ENCODE measurements at regions not wholly inside any gene's neighbourhood (a gene's known extent, or its start where the extent isn't known, plus 50 kb on each side); places are given as distances from the start of the nearest gene placed in this dataset.

DNA sequence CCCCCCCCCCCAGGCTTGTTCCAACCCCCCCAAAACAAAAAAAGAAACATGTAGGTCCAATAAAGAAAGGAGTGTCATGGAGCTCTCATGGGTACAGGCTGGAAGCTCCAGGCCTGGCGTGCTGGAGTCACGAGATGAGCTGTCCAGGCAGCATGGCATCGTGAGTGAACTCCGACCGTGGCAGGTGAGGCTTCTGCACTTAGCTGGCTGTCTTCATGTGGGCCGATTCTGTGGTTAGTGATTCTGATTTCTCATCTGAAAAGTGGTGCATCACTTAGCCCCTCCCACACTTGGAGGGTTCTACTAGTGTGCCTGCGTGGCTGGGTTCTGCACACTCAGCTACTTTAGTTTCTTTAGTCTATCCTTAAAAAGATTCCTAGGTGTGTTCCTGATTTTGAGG lies 126.4 kb upstream of the MGAT5 start:
- TF ChIP-seq, protein P1, sequence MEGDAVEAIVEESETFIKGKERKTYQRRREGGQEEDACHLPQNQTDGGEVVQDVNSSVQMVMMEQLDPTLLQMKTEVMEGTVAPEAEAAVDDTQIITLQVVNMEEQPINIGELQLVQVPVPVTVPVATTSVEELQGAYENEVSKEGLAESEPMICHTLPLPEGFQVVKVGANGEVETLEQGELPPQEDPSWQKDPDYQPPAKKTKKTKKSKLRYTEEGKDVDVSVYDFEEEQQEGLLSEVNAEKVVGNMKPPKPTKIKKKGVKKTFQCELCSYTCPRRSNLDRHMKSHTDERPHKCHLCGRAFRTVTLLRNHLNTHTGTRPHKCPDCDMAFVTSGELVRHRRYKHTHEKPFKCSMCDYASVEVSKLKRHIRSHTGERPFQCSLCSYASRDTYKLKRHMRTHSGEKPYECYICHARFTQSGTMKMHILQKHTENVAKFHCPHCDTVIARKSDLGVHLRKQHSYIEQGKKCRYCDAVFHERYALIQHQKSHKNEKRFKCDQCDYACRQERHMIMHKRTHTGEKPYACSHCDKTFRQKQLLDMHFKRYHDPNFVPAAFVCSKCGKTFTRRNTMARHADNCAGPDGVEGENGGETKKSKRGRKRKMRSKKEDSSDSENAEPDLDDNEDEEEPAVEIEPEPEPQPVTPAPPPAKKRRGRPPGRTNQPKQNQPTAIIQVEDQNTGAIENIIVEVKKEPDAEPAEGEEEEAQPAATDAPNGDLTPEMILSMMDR (IDR thresholded peaks at IDR 0.05; ENCODE audit: insufficient read depth in 1 of 2, low read depth in 1 of 2, low read length in 1 of 2, severe bottlenecking in 1 of 2, unreplicated experiment in 1 of 2), result no peak
- ChIA-PET POLR2A (no interaction called here), CTCF (interaction anchor here (1.2 kb wide), 1 partner anchor 9 kb away, joined by 4 read pairs; no protein-coding TSS in a partner anchor)
- Histone ChIP-seq H3K4me1 (peaks cover 22% of the 10 kb centered on the region), H3K27me3 (replicated peaks; ENCODE audit: control insufficient read depth, insufficient read depth, low read length) (no peaks in the 10 kb centered on the region), H3K36me3 (ENCODE audit: control insufficient read depth, insufficient read depth, low read length) (no peaks in the 10 kb centered on the region; the same call in 1 of the 2 replicates), H3K4me3 (ENCODE audit: low read depth, low read length) (no peak overlapping the region), H3K9me3 (no peaks in the 10 kb centered on the region)
- no TSS peak for BruUV-seq (replicated peaks)
- intact Hi-C loops (cut with micrococcal nuclease; ENCODE audit: unreplicated experiment), result no loop called here
- Mint-ChIP-seq H3K27me3 (ENCODE audit: insufficient read depth, unreplicated experiment) (no peaks in the 10 kb centered on the region), H3K4me1 (ENCODE audit: low read depth, unreplicated experiment) (peaks cover 37% of the 10 kb centered on the region), H3K4me3 (ENCODE audit: unreplicated experiment) (no peak overlapping the region), H3K9me3 (ENCODE audit: unreplicated experiment) (no peaks in the 10 kb centered on the region), H3K27ac (ENCODE audit: unreplicated experiment) (no peak overlapping the region), H3K36me3 (ENCODE audit: insufficient read depth, unreplicated experiment) (peaks cover 4% of the 10 kb centered on the region)
- DNase-seq, result no peak

DNA sequence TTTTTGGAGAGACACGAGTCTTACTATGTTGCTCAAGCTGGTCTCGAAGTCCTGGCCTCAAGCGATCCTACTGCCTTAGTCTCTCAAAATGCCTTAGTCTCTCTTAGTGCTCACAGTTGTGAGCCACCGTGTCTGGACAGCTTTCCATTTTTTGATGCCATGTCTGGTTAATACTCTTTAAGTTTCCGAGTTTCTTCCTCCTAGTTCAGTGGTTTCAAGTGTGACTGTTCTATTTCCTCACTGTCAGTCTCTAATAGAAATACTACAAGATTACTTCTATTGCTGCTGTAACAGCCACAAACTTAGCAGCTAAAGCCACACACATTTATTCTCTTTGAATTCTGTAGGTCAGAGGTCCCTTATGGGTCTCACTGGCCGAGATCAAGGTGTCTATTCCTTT lies 125.1 kb upstream of the MGAT5 start:
- TF ChIP-seq, protein P1 (IDR thresholded peaks at IDR 0.05; ENCODE audit: insufficient read depth in 1 of 2, low read depth in 1 of 2, low read length in 1 of 2, severe bottlenecking in 1 of 2, unreplicated experiment in 1 of 2), result no peak
- intact Hi-C loops (cut with micrococcal nuclease; ENCODE audit: unreplicated experiment), result no loop called here
- no peaks in the 10 kb centered on the region for H3K9me3 Mint-ChIP-seq (ENCODE audit: unreplicated experiment)
- H3K4me3 Mint-ChIP-seq (ENCODE audit: unreplicated experiment), result no peak overlapping the region
- no peak overlapping the region for H3K27ac Mint-ChIP-seq (ENCODE audit: unreplicated experiment)
- no peaks in the 10 kb centered on the region; the same call in 1 of the 2 replicates for H3K36me3 ChIP-seq (ENCODE audit: control insufficient read depth, insufficient read depth, low read length)
- no peaks in the 10 kb centered on the region for H3K9me3 ChIP-seq
- peaks cover 36% of the 10 kb centered on the region for H3K4me1 Mint-ChIP-seq (ENCODE audit: low read depth, unreplicated experiment)
- no peak for DNase-seq
- no peak overlapping the region for H3K4me3 ChIP-seq (ENCODE audit: low read depth, low read length)
- no TSS peak for BruUV-seq (replicated peaks)
- no peaks in the 10 kb centered on the region for H3K27me3 ChIP-seq (replicated peaks; ENCODE audit: control insufficient read depth, insufficient read depth, low read length)
- POLR2A ChIA-PET, result no interaction called here
- H3K27me3 Mint-ChIP-seq (ENCODE audit: insufficient read depth, unreplicated experiment), result no peaks in the 10 kb centered on the region
- CTCF ChIA-PET, result no interaction called here
- peaks cover 24% of the 10 kb centered on the region for H3K4me1 ChIP-seq
- H3K36me3 Mint-ChIP-seq (ENCODE audit: insufficient read depth, unreplicated experiment), result peaks cover 4% of the 10 kb centered on the region

DNA sequence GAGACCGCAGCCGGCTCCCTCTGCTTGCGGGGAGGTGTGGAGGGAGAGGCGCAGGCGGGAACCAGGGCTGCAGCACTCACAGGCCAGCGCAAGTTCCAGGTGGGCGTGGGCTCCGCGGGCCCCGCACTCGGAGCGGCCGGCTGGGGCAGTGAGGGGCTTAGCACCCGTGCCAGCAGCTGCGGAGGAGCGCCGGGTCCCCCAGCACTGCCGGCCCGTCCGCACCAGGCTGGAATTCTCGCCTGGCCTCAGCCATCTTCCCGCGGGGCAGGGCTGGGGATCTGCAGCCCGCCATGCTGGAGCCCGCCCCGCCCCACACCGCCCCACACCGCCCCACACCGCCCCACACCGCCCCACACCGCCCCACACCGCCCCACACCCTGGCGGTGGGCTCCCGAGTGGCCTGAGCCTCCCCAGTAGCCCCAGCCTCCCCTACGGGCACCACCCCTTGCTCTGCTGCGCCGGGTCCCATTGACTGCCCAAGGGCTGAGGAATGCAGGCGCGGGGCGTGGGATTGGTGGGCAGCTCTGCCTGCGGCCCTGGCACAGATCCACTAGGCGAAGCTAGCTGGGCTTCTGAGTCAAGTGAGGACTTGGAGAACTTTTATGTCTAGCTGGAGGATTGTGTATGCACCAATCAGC lies 123.9 kb upstream of the MGAT5 start:
- peaks cover 4% of the 10 kb centered on the region for H3K36me3 Mint-ChIP-seq (ENCODE audit: insufficient read depth, unreplicated experiment)
- H3K9me3 ChIP-seq, result no peaks in the 10 kb centered on the region
- peaks cover 27% of the 10 kb centered on the region for H3K4me1 Mint-ChIP-seq (ENCODE audit: low read depth, unreplicated experiment)
- ChIA-PET POLR2A (no interaction called here), CTCF (no interaction called here)
- intact Hi-C loops (cut with micrococcal nuclease; ENCODE audit: unreplicated experiment), result no loop called here
- no TSS peak for BruUV-seq (replicated peaks)
- no peaks in the 10 kb centered on the region for H3K27me3 ChIP-seq (replicated peaks; ENCODE audit: control insufficient read depth, insufficient read depth, low read length)
- H3K36me3 ChIP-seq (ENCODE audit: control insufficient read depth, insufficient read depth, low read length), result no peaks in the 10 kb centered on the region; the same call in 1 of the 2 replicates
- no peak overlapping the region for H3K4me3 Mint-ChIP-seq (ENCODE audit: unreplicated experiment)
- no peaks in the 10 kb centered on the region for H3K9me3 Mint-ChIP-seq (ENCODE audit: unreplicated experiment)
- TF ChIP-seq, protein P1 (IDR thresholded peaks at IDR 0.05; ENCODE audit: insufficient read depth in 1 of 2, low read depth in 1 of 2, low read length in 1 of 2, severe bottlenecking in 1 of 2, unreplicated experiment in 1 of 2), result no peak
- peaks cover 15% of the 10 kb centered on the region for H3K4me1 ChIP-seq
- no peaks in the 10 kb centered on the region for H3K27me3 Mint-ChIP-seq (ENCODE audit: insufficient read depth, unreplicated experiment)
- H3K27ac Mint-ChIP-seq (ENCODE audit: unreplicated experiment), result no peak overlapping the region
- no peak overlapping the region for H3K4me3 ChIP-seq (ENCODE audit: low read depth, low read length)
- DNase-seq, result no peak
